PC-9 (cell line): ENCODE measurements at regions not wholly inside any gene's neighbourhood (a gene's known extent, or its start where the extent isn't known, plus 50 kb on each side); places are given as distances from the start of the nearest gene placed in this dataset.

Experiments
- BruUV-seq: library from RNA; stranded (reverse); fragments of 400-500 nt; replicated peaks from 2 replicates; lab custom pipeline; 2021; lab: Mats Ljungman, UMichigan
- CTCF ChIA-PET: fragments of 300-600 bp; sonication (Branson Sonifier 250); formaldehyde crosslinking; loops from one replicate; lab custom pipeline; 2022; ENCODE audit warnings: antibody characterized with exemption; lab: Charles Lee
- POLR2A ChIA-PET: fragments of 300-600 bp; sonication (Branson Sonifier 250); formaldehyde crosslinking; loops from one replicate; lab custom pipeline; 2022; ENCODE audit warnings: antibody characterized with exemption; ENCODE audit not compliant: unreplicated experiment; lab: Charles Lee
- DNase-seq, 2 experiments: peaks; one replicate each; pipeline versions ENCODE4 v3.0.0 to v3.0.0-alpha.2; 2015 to 2022; ENCODE audit warnings: mixed read lengths in 1 of 2
- H2AFZ ChIP-seq: fragments of 200-600 bp; sonication (generic); 2 replicates; pipeline ENCODE4 v1.8.1; 2017; ENCODE audit warnings: antibody characterized with exemption
- H3F3A ChIP-seq: fragments of 200-600 bp; sonication (generic); 2 replicates; pipeline ENCODE4 v1.8.1; 2017; ENCODE audit warnings: antibody characterized with exemption, mild to moderate bottlenecking, low read depth; ENCODE audit not compliant: insufficient read depth
- H3K27ac ChIP-seq: fragments of 200-600 bp; sonication (generic); 2 replicates; pipeline ENCODE4 v1.6.1; 2016; ENCODE audit warnings: mixed run types
- H3K27me3 ChIP-seq: fragments of 200-600 bp; sonication (generic); 2 replicates; pipeline ENCODE4 v1.6.1; 2016; ENCODE audit warnings: low read depth, mixed run types; ENCODE audit not compliant: insufficient read depth
- H3K36me3 ChIP-seq: fragments of 200-600 bp; sonication (generic); 2 replicates; pipeline ENCODE4 v1.6.1; 2016; ENCODE audit warnings: low read depth, mixed run types
- H3K4me1 ChIP-seq: fragments of 200-600 bp; sonication (generic); replicated peaks from 2 replicates; pipeline ENCODE4 v1.6.1; 2016; ENCODE audit warnings: mixed run types; ENCODE audit not compliant: insufficient read depth
- H3K4me2 ChIP-seq: fragments of 200-600 bp; sonication (generic); 2 replicates; pipeline ENCODE4 v1.6.1; 2017; ENCODE audit warnings: mixed run types
- H3K4me3 ChIP-seq: fragments of 200-600 bp; sonication (generic); 2 replicates; pipeline ENCODE4 v1.6.1; 2016; ENCODE audit warnings: mixed run types
- H3K79me2 ChIP-seq: fragments of 200-600 bp; sonication (generic); 2 replicates; pipeline ENCODE4 v1.6.1; 2017; ENCODE audit warnings: low read depth, mixed run types
- H3K9me2 ChIP-seq: fragments of 200-600 bp; sonication (generic); 2 replicates; pipeline ENCODE4 v1.8.1; 2017; ENCODE audit warnings: mild to moderate bottlenecking; ENCODE audit not compliant: insufficient read depth
- H3K9me3 ChIP-seq: fragments of 200-600 bp; sonication (generic); 2 replicates; pipeline ENCODE4 v1.8.1; 2016; ENCODE audit warnings: low read depth; ENCODE audit not compliant: insufficient read depth
- H4K20me1 ChIP-seq: fragments of 200-600 bp; sonication (generic); 2 replicates; pipeline ENCODE4 v1.8.1; 2017; ENCODE audit not compliant: insufficient read depth
- EZH2 ChIP-seq: fragments of 200-600 bp; sonication (generic); IDR thresholded peaks from 2 replicates; pipeline ENCODE4 v1.8.0; 2017; ENCODE audit warnings: antibody characterized with exemption, low read depth
- intact Hi-C: fragments of 100-400 bp; cut with micrococcal nuclease; formaldehyde crosslinking; loops from one replicate; pipeline ENCODE4 v1.10.0; 2022; ENCODE audit not compliant: unreplicated experiment
- TF ChIP-seq, protein P1 (sequence below): fragments of 200-600 bp; sonication (generic); conservative IDR thresholded peaks from 2 replicates; pipeline ENCODE4 v1.6.1; 2017; ENCODE audit warnings: mixed run types, antibody characterized with exemption, mild to moderate bottlenecking, moderate library complexity

- Histone ChIP-seq H3K4me3 (no peak overlapping the region), H3K9me2 (no peaks in the 10 kb centered on the region), H3K4me2 (no peak overlapping the region), H2AFZ (no peak overlapping the region), H4K20me1 (no peaks in the 10 kb centered on the region), H3K27ac (no peak overlapping the region), H3K79me2 (no peaks in the 10 kb centered on the region), H3K36me3 (no peaks in the 10 kb centered on the region), H3K4me1 (peaks cover 30% of the 10 kb centered on the region), H3K27me3 (no peaks in the 10 kb centered on the region), H3K9me3 (no peaks in the 10 kb centered on the region), H3F3A (peaks cover 10% of the 10 kb centered on the region; the same call in 1 of the 2 replicates)
- intact Hi-C loops, result no loop called here
- POLR2A ChIA-PET, result no interaction called here
- no peak for DNase-seq
- TF ChIP-seq, protein P1, sequence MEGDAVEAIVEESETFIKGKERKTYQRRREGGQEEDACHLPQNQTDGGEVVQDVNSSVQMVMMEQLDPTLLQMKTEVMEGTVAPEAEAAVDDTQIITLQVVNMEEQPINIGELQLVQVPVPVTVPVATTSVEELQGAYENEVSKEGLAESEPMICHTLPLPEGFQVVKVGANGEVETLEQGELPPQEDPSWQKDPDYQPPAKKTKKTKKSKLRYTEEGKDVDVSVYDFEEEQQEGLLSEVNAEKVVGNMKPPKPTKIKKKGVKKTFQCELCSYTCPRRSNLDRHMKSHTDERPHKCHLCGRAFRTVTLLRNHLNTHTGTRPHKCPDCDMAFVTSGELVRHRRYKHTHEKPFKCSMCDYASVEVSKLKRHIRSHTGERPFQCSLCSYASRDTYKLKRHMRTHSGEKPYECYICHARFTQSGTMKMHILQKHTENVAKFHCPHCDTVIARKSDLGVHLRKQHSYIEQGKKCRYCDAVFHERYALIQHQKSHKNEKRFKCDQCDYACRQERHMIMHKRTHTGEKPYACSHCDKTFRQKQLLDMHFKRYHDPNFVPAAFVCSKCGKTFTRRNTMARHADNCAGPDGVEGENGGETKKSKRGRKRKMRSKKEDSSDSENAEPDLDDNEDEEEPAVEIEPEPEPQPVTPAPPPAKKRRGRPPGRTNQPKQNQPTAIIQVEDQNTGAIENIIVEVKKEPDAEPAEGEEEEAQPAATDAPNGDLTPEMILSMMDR, result no peak
- no peak for TF ChIP-seq EZH2
- CTCF ChIA-PET, result interaction anchor here (0.6 kb wide), 1 partner anchor 49 kb away, joined by 3 read pairs; no protein-coding TSS in a partner anchor
- BruUV-seq, result no TSS peak
These were observed 111.8 kb upstream of the NANOS1 start for GRCh38 chr10:118917701-118918100.

- ChIA-PET POLR2A (interaction anchor here (0.6 kb wide), 1 partner anchor 8 kb away, joined by 4 read pairs; no protein-coding TSS in a partner anchor), CTCF (interaction anchor here (0.6 kb wide), 2 partner anchors 35 to 49 kb away, joined by 3 to 9 read pairs; no protein-coding TSS in a partner anchor)
- Histone ChIP-seq H3K9me3 (no peaks in the 10 kb centered on the region), H3K27ac (peak overlapping the region; percentile 62), H3K79me2 (no peaks in the 10 kb centered on the region), H3K4me1 (peaks cover 26% of the 10 kb centered on the region), H3K4me3 (no peak overlapping the region), H3K9me2 (no peaks in the 10 kb centered on the region), H3K4me2 (peak overlapping the region; percentile 36), H3F3A (peaks cover 7% of the 10 kb centered on the region; the same call in 1 of the 2 replicates), H2AFZ (peak overlapping the region; percentile 58; the same call in 1 of the 2 replicates), H4K20me1 (no peaks in the 10 kb centered on the region), H3K27me3 (no peaks in the 10 kb centered on the region), H3K36me3 (no peaks in the 10 kb centered on the region)
- DNase-seq, result no peak
- no TSS peak for BruUV-seq
- intact Hi-C loops, result no loop called here
- TF ChIP-seq EZH2, result no peak
- TF ChIP-seq, protein P1, result no peak
These were observed 111.4 kb upstream of the NANOS1 start for GRCh38 chr10:118918116-118918515.

- BruUV-seq, result no TSS peak
- peak in 1 of 2 experiments; percentile 77 for DNase-seq
- intact Hi-C loops, result no loop called here
- H3K9me2 ChIP-seq, result no peaks in the 10 kb centered on the region
- no peaks in the 10 kb centered on the region for H3K79me2 ChIP-seq
- TF ChIP-seq, protein P1, result no peak
- TF ChIP-seq EZH2, result no peak
- no peak overlapping the region for H3K4me3 ChIP-seq
- H3K4me2 ChIP-seq, result peak overlapping the region; percentile 36
- H3K9me3 ChIP-seq, result no peaks in the 10 kb centered on the region
- H3K27ac ChIP-seq, result peak overlapping the region; percentile 62
- POLR2A ChIA-PET, result interaction anchor here (0.6 kb wide), 1 partner anchor 8 kb away, joined by 4 read pairs; no protein-coding TSS in a partner anchor
- CTCF ChIA-PET, result interaction anchor here (0.6 kb wide), 2 partner anchors 34 to 50 kb away, joined by 3 to 9 read pairs; no protein-coding TSS in a partner anchor
- H3F3A ChIP-seq, result 0 out of 2 replicates have a peak, but pooled peaks cover 3% of the 10 kb centered on the region
- no peaks in the 10 kb centered on the region for H3K36me3 ChIP-seq
- H3K4me1 ChIP-seq, result peaks cover 21% of the 10 kb centered on the region
- no peaks in the 10 kb centered on the region for H3K27me3 ChIP-seq
- peak overlapping the region; percentile 58; the same call in 1 of the 2 replicates for H2AFZ ChIP-seq
- H4K20me1 ChIP-seq, result no peaks in the 10 kb centered on the region
These were observed 110.9 kb upstream of the NANOS1 start for GRCh38 chr10:118918587-118918986.
